CD4-positive, alpha-beta T cell treated with Interleukin-17A for 1 hour (primary cell): ENCODE measurements at regions not wholly inside any gene's neighbourhood (a gene's known extent, or its start where the extent isn't known, plus 50 kb on each side); places are given as distances from the start of the nearest gene placed in this dataset.
A peak's percentile ranks its signal among the peaks of the same experiment; 100 is the strongest.
"Not testable (repeated sequence)": the region's sequence is repeated elsewhere in the genome, so short reads cannot be mapped to it uniquely, and the experiment has no call there.

ENCODE experiments used
- DNase-seq: peaks from one replicate; pipeline ENCODE4 v3.0.0-alpha.2; 2020

DNA sequence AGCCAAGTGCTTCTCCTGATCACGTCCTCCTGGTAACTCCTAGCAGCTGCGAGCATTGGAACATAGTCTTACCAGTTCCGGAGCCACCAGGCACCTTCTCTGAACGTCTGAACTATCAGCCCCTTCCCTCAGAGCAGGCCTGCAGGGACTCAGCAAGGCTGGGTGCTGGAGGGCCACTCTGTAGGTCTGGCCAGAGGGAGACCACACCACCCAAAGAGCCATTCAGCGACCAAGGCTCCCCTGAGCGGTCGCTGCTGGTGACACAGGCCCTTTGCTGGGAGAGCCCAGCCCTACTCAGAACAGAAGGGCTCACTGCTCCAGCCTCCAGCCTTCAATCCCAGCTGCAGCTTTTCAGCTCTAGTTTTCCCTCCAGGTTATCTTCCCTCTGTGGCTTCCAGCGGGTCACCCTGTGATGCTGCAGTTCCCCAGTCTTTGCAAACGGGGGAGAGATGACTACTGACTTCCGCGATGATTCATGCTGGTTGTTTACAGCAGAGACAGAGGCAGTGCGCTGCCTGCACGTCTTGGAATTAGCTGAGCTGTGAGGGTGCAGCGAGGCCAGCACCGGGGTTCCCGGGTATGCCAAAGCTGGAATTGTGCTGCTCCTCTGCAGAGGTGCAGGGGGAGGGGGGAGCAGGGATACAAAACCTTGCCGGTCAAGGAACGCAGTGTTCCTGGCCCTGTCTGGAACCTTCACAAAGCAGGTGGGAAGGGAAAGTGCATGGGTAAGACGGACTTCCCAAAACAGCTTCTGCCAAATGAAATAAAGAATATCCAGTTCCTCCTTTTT, 161.4 kb downstream of the LY86 start:
- DNase-seq, result peak; percentile 2

DNA sequence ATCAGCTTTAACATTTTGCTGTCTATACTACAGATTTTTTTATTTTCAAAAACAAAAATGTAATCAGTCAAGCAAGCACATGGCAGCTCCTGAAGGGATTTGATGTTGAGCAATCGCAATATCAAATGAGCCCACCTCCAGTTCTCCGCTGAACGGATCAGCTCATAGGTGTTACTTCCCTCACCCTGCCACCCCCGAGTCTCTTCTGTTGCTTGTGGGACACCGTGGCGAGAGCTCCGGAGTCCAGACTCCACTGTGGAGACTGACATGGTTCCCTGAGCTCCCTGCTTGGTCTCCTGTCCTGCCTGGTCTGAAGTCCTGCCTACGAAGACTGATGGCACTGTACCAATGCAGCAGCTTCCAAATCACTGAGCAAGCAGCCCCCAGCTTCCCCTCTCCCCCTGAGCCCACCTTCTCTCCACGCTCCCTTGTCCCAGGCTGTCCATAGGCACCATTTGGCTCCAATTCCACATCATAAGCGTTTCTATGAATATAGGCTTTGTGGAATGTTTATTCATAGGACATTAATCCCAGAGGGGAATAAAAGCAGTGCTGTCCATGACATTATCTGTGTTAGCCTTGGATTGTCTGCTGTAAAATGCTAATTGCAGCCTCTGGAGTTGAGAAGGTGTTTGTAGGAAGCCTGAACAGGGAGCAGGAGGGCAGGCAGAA, 162.2 kb downstream of the LY86 start:
- DNase-seq, result no peak

DNA sequence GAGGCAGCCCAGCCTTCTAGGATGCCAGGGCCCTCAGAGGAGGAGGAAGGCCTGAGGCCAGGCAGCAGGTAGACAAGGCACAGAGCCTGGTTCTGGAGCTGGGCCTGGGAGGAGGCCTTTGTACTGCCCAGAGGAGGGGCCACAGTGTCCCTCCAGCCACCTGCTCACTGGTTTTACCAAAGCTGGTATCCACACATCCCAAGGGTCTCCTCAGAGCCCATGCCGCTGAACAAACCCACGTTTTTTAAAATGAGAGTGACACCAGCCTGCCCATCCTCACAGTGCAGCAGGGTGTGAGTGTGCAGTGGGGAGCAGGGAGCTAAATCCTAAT, 162.7 kb downstream of the LY86 start:
- no peak for DNase-seq

DNA sequence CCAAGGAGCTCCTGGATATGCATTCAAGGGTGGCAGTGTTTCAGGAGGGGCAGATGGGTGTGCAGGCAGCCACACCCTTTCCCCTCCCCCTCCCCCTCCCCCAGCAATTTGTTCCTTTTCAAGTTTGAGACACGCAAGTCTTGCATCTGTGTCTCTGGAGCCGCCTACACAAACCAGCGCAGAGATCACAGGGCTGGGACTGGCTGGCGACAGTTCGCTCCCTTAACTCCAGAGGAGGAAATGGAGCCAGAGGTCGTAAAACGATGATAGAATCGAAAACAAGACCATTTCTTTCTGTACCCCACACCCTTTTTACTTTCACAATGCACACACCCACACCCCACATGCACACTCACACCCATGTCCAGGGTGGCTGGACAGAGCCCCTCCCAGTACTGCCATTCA, 163.1 kb downstream of the LY86 start:
- DNase-seq, result no peak

DNA sequence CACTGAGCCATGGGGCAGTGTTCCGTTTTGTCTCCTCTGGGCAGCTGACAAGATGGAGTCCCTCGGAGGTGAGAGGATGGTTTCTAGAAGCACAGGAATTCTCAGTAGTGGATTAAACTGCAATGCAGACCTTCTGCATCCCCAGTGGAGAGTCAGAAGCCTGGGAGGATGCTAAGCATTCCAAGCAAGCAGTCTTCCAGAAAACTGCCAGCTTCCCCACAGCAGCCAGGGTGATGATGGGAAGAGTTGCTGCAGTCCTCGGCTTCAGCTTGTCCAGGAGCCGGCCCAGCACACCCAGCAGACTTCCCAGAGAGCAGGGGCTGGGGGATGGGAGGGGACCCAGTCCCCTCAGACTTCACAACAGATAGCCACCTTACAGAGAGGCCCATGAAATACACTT, 163.6 kb downstream of the LY86 start:
- DNase-seq, result no peak

DNA sequence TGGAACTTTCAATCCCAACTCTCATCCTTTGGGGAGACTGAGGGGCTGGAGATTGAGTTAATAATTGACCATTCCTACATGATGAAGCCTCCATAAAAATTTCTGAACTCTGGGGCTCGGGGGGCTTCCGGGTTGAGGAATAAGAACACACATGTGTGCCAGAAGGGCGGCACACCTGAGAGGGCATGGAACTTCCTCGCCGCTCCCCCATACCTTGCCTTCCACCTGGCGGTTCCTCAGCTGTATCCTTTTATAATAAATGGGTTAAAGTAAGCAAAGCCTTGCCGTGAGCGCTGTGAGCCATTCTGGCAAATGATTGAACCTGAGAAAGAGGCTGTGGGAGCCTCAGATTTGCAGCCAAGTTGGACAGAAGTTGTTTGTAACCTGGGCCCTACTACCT, 164.8 kb downstream of the LY86 start:
- DNase-seq, result no peak

DNA sequence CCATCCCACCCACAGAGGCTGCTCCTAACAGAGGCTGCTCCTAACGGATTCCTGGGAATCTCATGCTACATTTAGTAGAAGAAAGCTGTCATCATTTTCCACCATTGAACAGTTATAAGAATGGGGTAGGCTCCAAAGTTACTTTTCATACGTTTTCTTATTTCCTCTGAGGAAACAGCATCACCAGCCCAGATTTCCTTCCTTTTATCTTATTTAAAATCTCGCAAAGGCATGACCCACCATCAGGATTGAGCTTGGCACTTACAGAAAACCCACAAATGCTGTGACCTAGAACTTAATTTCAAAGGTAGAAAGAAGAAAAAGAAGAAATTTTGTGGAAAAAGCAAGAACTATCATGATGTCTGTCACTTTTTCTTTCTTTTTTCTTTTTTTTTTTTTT, 168.0 kb downstream of the LY86 start:
- no peak for DNase-seq

DNA sequence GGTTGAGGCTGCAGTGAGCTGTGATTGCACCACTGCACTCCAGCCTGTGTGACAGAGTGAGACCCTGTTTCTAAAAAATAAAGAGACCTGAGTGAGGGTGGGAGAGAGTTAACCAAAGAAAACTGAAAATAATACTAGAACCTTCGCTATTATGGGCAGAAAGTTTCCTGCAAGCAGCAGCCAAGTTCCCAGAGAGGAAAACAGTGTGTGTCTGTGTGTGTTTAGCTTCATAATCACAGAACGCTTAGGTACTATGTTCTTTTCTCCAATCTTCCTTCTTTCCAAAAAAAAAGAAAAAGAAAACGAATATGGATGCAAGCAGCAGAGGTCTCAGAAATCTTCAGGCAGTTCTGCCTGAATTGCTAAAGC, 170.0 kb downstream of the LY86 start:
- DNase-seq, result no peak

DNA sequence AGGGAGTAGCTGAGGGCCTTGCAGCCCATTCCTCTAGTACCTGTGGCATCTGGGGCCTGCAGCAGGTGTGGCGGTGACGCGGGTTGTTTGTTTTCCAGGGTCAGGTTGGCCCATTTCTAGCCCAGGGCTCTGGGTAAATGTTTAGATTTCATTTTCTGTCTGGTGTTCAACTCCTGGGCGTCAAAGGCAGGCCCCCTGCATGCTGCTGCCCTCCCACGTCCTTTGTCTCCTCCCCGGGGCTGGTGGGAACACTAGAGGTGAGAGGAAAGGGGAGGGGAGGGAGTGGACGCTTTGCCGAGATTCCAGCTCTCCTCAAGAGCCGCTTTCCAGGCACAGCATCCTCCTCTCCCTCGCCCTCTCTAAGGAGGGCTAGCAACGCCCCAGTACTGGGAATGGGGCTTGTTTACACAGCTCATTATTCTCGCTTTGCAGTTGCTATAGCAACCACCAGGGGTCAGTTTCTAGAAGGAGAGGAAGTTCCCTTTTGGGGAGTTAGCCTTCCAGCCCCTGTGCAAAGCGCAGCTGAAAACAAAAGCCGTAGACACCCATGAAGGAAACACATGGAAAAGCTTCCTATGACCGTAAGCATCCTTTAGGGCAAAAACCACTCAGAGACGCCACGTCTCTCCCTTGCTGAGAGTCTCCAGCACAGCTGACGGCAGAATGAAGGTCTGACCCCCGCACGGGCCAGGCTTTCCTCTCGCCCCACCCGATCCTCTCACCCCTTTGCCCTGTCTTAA, 170.6 kb downstream of the LY86 start:
- DNase-seq, result peak; percentile 30

DNA sequence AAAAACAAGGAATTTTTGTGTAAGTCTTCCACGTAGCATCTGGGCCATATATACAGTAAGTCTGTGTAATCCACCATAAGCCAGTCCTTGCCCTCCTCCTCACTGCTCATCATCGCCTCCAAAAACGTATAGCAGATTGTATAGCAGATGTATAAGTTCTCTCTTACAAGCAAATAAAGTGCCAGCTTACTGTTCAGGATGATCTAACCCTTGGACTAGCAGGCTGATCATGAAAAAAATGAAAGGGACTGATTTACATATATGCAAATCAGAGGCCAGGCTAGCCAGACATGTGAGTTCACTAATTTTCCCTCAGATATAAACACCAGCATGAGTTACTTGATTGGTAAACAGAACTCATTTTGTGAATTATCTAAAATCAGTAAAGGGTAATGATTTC, 171.5 kb downstream of the LY86 start:
- DNase-seq, result no peak

DNA sequence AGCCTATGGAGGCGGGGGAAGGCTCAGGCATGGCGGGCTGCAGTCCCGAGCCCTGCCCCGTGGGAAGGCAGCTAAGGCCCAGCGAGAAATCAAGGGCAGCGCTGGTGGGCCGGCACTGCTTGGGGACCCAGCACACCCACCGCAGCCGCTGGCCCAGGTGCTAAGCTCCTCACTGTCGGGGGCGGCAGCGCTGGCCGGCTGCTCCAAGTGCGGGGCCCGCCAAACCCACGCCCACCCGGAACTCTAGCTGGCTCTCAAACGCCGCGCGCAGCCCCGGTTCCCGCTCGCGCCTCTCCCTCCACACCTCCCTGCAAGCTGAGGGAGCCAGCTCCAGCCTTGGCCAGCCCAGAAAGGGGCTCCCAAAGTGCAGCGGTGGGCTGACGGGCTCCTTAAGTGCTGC, 174.0 kb downstream of the LY86 start:
- not testable (repeated sequence) for DNase-seq

DNA sequence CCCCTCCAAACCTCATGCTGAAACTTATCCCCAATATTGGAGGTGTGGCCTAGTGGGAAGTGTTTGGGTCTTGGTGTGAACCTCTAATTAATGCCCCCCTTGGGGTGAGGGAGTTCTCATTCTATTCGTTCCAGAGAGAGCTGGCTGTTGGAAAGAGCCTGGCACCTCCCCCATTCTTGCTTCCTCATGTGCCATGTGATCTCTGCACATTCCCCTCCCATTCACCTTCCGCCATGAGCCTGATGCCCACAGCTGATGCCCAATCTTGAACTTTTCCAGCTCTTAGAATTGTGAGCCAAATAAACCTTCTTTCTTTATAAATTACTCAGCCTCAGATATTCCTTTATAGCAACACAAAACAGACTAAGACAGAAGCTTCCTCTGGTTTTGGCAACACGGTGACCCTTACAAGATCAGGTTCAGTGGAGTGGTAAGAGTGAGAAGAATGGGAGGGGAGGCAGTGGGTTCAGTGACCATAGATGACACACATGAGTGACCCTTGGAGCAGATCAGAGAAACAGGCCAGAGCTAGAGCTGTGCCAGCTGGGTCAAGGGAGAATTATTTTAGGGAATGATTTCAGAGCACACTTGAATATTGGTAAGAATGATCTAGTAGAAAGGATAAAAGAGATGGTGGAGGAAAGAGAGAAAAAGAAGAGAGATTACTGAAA, 176.4 kb downstream of the LY86 start:
- DNase-seq, result no peak

DNA sequence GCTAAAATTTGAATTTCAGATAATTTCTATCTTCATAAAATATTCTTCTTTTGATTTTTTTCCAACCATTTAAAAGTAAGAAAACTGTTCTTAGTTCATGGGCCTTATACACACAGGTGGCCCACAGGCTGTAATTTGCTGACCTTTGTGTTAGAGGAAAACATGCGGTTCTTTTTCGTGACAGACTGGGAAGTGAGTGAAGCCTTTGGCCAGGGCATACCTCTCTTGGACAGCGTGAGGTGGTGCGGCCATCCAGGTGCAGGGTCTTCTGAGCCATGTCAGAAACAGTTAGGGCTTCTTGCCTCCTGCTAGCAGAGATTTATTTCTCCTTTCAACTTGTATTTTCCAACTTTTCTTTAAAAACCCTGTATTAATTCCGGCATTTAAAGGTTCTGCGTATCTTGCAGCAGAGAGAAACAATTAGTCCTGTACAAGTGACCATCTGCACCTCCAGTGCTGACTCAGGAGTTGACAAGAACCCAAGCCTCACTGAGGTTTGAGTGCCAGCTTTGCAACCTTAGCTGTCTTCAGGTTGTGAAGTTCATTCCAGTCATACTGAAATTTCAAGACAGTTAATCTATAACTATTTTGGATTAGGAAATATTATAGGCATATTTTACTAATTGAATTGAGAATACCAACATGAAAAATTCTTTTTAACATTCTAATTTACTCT, 177.8 kb downstream of the LY86 start:
- no peak for DNase-seq

DNA sequence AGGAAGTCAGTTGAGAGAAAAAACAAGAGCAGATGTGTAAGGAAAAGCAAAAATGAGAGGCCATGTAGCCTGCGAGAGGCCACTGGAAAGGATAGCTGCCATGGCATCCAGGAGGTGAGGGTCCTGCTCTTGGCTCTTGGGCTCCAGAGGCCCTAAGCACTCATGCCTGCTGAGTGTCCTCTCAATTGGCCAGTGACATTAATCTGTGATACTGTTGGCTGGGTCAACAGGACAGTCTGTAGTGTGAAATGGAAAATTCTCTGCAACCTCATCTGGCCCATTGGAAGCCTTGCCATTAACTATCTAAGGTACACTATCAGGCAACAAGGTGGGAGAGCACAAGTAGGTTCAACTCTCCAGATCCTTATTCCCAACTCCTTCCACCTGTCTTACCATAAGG, 180.9 kb downstream of the LY86 start:
- no peak for DNase-seq

DNA sequence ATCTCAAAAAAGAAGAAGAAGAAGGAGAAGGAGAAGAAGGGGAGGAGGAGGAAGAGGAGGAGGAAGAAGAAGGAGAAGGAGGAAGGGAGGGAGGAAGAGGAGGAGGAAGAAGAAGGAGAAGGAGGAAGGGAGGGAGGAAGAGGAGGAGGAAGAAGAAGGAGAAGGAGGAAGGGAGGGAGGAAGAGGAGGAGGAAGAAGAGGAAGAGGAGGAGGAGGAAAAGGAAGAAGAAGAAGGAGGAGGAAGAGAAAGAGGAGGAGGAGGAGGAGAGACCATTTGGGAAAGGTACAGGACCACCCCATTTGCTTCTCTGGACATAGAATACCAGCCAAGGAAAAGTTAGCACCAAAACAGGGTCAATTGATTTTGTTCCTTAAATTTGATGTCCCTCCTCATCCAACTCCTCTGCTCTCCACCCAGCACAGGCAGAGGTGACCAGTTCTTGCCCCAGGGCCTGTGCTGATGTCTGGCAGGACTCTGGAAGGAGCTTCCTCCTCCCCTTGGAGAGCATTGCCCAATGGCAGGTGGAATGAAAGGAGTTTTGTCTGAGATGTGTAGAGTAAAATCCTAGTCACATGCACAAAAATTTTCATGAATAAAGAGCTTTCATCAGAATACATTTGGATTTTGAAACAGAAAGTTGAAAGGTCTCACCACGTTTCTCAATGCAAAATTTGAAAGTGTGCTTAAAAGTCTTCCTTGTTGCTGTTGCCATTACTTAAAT, 182.9 kb downstream of the LY86 start:
- no peak for DNase-seq

DNA sequence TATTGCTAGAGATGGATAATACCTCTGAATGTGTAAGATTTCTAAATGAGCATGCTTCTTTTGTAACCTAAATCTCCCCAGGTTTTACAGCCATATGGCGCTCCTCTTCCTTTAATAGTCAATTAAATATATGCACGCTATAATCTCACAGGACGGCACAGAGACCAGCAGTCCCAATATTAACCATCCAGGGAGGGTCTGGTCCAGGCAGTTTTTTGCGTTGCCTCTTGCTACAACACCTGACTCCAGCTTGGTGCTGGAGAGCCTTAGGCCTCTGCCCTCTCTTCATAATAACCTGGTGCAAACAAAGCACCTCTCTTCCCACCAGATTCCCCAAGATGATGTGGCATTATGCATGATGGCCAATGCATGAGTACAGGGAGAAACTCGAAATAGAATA, 183.4 kb downstream of the LY86 start:
- no peak for DNase-seq

DNA sequence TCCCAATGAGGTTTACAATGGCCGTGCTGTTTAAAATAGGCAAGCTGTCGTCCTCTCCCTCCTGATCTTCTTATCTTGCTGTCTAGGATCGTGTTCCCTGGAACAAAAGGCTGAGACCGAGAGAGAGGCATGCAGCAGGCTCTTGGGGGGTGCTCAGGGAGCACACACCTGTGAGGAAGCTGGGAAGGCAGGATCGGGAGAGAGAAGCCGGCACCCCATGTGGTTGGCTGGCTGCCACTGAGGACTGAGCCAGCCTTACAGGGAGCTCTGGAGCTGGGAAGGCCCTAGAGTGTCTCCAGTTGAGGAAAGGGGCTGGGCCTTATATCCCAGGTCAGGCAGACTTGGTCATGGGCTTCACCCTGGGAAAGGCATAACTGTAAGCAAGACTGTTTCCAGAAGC, 184.2 kb downstream of the LY86 start:
- DNase-seq, result no peak

DNA sequence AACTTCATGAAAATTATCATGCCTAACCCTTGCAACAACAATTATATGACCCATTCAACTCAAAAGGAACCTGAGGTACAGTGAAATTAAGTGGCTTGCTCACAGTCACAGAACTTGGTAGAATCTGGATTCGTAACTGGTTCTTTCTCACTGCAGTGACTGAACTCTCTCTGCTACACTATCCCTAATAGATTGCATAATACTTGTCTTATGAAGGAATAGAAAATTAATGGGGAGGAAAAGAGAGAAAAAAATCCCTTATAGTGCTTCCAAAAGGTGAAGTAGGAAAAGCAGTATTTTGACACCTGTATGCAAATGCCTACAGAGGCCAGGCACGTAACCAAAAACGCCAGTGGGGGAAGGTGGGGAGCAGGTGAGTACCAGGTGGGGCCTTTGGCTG, 186.6 kb downstream of the LY86 start:
- no peak for DNase-seq

DNA sequence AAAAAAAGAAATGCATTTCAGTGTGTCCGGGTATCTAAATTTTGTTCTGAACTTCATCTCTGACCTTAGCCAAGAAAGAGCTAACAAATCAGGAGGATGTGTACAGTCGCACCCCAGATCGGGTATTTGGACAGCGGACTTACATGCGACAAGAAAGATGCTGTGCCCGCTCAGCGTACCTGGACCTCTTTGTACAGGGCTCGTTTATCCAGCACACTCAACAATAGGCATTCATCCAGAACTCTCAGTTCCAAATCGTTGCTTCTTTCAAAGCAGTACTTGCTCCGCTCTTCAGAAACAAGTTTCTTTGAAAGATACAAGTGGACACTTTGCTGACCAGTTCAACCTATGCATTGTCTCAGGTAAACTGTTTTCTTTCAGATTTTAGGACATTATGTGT, 191.7 kb downstream of the LY86 start:
- DNase-seq, result no peak

DNA sequence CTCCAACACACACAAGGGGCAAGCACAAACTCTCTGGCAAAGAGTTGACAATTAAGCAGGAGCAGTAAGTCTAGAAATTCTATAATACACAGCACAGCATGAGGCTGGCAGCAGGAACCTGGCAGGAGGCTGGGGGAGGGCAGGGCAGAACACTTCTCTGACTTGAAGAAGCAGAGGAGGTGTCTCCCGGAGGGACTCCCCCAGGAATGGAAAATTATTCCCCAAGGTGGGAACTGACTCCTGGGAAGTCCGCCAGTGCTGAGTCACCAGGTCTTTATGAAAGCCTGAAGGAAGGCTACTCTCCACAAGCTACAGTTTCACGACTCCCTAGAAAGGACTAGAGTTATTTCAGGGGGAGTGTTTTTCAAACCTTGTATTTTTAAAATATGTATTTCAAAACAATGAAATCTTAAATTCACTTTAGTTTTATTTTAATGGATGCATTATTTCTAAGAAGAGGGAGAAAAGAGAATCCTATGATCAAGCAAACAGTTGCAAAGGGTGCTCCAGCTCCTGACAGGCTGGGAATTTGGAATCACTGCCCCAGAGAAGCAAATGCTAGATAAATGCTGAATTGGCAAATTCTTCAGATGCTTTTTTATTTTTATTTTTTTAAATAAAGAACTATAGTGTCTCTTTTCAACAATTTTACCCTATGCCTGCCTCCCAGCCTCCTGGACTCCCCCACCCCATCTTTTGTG, 192.8 kb downstream of the LY86 start:
- DNase-seq, result no peak

DNA sequence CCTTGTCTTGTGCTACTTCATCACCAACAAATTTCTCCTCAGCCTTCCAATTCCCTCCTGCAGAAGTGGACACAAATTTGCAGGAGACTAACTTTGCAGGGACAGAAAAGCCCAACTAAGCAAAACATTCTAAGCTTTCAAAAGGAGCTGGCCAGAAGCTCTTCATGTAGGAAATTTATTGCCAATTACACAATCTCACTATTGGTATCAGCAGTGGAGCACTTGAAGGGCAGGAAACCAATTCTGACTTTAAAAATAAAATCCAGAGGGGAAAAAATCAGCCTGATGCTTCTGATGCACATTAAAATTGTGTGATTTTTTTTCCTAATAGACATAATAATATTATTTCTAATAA, 193.3 kb downstream of the LY86 start:
- no peak for DNase-seq

DNA sequence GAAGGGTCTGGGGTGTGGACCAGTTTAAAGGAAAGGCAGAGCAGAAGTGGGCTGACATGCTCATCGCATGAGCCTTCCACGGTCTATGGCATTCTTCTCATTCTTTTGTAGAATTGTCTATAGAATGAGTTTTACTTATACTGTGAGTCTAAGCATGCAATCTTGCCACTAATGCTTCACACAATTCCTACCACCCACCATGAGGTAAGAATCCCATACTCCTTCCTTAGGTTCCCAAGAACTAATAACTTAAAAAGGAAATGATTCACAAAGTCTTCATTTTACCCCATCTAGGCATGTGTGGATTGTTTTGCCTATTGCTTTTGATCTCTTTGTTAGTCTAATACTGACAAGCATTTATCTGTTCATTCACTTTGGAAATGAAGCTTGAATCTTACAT, 195.2 kb downstream of the LY86 start:
- DNase-seq, result no peak
